Fibroblast of lung (primary cell): ENCODE measurements at regions not wholly inside any gene's neighbourhood (a gene's known extent, or its start where the extent isn't known, plus 50 kb on each side); places are given as distances from the start of the nearest gene placed in this dataset.

Experiments
- EZH2 ChIP-seq: IDR thresholded peaks from 2 replicates; pipeline ENCODE4 v1.5.1; 2012; ENCODE audit warnings: low read length, control low read depth, mild to moderate bottlenecking; ENCODE audit errors: missing control alignments
- TF ChIP-seq, protein P1 (sequence below), 2 donors: IDR thresholded peaks in 1 of 2; conservative IDR thresholded peaks in 1 of 2; 1 replicate in 1 of 2; 2 replicates in 1 of 2; pipeline ENCODE4 v1.5.1; 2011 to 2012; ENCODE audit warnings: low read length in 2 of 2, control low read depth in 1 of 2, inconsistent platforms in 1 of 2, low read depth in 1 of 2, mild to moderate bottlenecking in 1 of 2

DNA sequence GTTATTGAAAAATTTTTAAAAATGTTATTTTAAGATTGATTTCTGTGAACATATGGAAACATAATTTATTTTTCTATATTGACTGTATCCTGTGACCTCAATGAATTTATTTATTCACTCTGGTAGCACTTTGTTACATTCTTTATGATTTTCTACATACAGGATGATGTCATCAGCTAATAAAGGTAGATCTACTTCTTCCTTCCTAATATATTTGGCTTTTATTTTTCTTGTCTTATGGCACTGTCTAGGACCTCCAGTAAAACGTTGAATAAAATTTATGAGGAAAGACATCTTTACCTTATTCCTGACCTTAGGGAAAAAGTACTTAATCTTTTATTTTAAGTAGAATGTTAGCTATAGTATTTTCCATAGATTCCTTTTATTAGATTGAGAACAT, 78.8 kb upstream of the MAF start:
- TF ChIP-seq, protein P1, sequence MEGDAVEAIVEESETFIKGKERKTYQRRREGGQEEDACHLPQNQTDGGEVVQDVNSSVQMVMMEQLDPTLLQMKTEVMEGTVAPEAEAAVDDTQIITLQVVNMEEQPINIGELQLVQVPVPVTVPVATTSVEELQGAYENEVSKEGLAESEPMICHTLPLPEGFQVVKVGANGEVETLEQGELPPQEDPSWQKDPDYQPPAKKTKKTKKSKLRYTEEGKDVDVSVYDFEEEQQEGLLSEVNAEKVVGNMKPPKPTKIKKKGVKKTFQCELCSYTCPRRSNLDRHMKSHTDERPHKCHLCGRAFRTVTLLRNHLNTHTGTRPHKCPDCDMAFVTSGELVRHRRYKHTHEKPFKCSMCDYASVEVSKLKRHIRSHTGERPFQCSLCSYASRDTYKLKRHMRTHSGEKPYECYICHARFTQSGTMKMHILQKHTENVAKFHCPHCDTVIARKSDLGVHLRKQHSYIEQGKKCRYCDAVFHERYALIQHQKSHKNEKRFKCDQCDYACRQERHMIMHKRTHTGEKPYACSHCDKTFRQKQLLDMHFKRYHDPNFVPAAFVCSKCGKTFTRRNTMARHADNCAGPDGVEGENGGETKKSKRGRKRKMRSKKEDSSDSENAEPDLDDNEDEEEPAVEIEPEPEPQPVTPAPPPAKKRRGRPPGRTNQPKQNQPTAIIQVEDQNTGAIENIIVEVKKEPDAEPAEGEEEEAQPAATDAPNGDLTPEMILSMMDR (conservative IDR thresholded peaks at IDR 0.05 in 1 of 2, IDR thresholded peaks at IDR 0.05 in 1 of 2; ENCODE audit: low read depth in 1 of 2, low read length in 2 of 2): no peak
- no peak for TF ChIP-seq EZH2
